GM10266 (cell line): ENCODE measurements at regions not wholly inside any gene's neighbourhood (a gene's known extent, or its start where the extent isn't known, plus 50 kb on each side); places are given as distances from the start of the nearest gene placed in this dataset.

Experiments
- DNase-seq: peaks from one replicate; pipeline ENCODE4 v3.0.0; 2012; ENCODE audit errors: extremely low spot score
- CTCF ChIP-seq: IDR thresholded peaks from 2 replicates; pipeline ENCODE4 v1.5.1; 2012; ENCODE audit warnings: mild to moderate bottlenecking, low read depth; ENCODE audit not compliant: control insufficient read depth, insufficient read depth; ENCODE audit errors: missing control alignments

DNA sequence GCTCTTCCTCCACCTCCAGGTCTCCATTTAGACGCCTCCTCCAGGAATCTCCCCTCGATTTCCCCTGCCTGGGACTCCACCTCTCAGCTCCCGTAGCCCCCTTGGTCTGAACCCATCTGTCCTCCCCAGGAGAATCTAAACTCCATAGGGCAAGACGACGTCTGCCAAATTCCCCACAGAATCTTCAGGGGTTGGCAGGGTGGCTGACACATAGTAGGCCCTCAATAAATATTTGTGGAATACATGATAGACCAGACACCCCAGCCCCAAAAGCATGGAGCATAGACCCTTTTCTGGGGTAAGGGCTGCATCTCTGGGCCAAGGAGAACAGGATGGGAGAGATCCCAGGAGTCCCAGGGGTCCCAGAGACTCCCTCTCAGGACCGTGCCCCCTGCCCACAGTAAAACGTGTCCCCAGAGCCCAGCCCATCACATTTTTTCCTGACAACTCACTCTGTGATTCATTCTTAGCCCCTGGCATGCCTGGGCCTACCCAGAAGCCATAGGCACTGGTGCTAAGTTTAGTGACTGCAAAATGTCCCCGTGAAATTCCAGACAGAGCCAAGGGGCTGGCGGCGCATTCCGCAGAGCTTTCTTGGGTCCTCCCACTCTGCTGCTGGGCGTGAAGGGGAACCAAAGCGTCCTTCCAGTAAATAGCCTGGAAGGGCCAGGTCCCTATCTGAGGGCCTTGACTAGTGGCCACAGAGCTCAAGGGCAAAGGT is 78.0 kb upstream of the SLC6A6 start:
- DNase-seq = no peak
- no peak for TF ChIP-seq CTCF

GRCh38 chr3:14328422-14328821 is 74.0 kb upstream of the SLC6A6 start:
- no peak for DNase-seq
- TF ChIP-seq CTCF = no peak

DNA sequence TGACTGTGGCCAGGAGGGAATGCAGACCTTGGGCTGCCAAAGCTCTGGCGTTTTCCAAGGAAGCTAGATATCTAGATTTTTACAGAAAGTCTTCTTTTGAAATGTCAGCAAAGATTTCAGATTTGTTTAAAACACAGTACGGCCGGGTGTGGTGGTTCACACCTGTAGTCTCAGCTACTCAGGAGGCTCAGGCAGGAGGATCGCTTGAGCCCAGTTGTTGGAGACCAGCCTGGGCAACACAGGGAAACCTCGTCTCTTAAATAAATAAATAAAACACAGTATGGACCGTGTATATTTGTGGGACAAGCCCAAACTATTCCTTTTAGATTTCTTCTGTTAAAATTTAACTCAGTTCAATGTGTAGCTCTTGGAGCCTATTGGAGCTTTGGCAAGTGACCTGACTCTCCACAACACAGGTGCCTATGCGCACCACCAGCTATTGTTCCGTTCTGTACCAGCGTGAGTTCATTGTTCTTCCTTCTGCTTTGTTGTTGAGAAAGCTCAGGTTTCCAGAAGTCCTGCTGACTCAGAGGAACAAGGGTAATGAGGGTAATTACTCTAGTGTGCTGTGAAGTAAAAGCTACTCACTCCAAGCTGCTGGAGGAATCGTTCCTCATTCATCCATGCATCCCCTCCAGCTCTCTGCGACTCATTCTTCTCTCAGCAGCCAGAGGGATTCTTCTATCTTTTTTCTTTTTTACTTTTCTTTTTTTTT is 73.1 kb upstream of the SLC6A6 start:
- no peak for TF ChIP-seq CTCF
- no peak for DNase-seq

- DNase-seq = no peak
- TF ChIP-seq CTCF = no peak
Observed at GRCh38 chr3:14329842-14330241, 72.6 kb upstream of the SLC6A6 start.

DNA sequence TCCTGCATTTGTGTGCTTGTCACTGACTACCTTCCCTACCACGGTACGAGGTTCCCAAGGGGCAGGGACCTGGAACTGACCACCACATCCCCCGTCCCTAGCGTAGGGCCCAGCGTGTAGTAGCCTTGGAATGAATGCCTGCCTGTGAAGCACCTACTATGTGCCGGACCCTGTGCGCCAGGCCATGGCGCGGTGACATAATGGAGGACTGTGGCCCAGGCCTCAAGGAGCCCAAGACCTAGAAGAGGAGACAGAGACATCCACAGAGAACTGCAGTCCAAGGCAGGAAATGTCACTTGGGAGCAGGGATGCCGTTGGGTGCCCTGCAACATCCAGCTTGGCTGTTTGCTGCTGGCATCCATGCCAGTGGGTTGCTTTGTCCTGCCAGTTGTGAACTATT is 71.9 kb upstream of the SLC6A6 start:
- TF ChIP-seq CTCF = no peak

GRCh38 chr3:14331251-14331650 is 71.2 kb upstream of the SLC6A6 start:
- no peak for TF ChIP-seq CTCF

More for the DNA sequence above, 71.9 kb upstream of the SLC6A6 start:
- DNase-seq = no peak

DNA sequence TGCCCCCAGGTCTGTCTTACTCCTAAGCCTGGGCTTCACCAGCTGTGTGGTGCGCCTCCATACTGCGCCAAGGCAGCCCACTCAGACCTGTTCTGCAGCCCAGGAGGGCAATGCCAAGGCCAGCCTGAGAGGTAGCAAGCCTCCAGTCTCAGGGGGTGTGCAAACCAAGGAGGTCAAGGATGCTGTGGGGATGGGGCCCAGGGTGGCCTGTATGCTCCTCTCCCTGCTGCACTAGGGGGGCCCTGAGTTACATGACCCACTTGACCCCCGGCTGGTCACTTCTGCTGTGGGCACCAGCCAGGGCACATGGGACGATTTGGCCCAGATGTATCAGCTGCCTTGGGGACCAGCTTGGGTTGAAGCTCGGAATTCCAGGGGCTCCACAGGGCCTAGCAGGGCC is 70.0 kb upstream of the SLC6A6 start:
- no peak for TF ChIP-seq CTCF
- no peak for DNase-seq

More at GRCh38 chr3:14331251-14331650, 71.2 kb upstream of the SLC6A6 start:
- no peak for DNase-seq
